Fibroblast of pulmonary artery (primary cell): ENCODE measurements at regions not wholly inside any gene's neighbourhood (a gene's known extent, or its start where the extent isn't known, plus 50 kb on each side); places are given as distances from the start of the nearest gene placed in this dataset.
A peak's percentile ranks its signal among the peaks of the same experiment; 100 is the strongest.

Source experiments
- DNase-seq: peaks from one replicate; pipeline ENCODE4 v3.0.0-alpha.2; 2010; ENCODE audit warnings: low read depth
- H3K4me3 ChIP-seq: replicated peaks from 2 replicates; pipeline ENCODE4 v1.5.1; 2011; ENCODE audit warnings: low read depth, mild to moderate bottlenecking, control low read depth, low read length, moderate library complexity
- TF ChIP-seq, protein P1 (sequence below): IDR thresholded peaks from 2 replicates; pipeline ENCODE4 v1.5.1; 2011; ENCODE audit warnings: mild to moderate bottlenecking, control low read depth, low read length, inconsistent platforms; ENCODE audit errors: missing control alignments

- TF ChIP-seq, protein P1, sequence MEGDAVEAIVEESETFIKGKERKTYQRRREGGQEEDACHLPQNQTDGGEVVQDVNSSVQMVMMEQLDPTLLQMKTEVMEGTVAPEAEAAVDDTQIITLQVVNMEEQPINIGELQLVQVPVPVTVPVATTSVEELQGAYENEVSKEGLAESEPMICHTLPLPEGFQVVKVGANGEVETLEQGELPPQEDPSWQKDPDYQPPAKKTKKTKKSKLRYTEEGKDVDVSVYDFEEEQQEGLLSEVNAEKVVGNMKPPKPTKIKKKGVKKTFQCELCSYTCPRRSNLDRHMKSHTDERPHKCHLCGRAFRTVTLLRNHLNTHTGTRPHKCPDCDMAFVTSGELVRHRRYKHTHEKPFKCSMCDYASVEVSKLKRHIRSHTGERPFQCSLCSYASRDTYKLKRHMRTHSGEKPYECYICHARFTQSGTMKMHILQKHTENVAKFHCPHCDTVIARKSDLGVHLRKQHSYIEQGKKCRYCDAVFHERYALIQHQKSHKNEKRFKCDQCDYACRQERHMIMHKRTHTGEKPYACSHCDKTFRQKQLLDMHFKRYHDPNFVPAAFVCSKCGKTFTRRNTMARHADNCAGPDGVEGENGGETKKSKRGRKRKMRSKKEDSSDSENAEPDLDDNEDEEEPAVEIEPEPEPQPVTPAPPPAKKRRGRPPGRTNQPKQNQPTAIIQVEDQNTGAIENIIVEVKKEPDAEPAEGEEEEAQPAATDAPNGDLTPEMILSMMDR, result no peak
- DNase-seq, result peak; percentile 15
These were observed 213.3 kb downstream of the ANKRD50 start for GRCh38 chr4:124499261-124499660.

GRCh38 chr4:124501576-124501975, 211.0 kb downstream of the ANKRD50 start:
- DNase-seq, result no peak
- H3K4me3 ChIP-seq, result no peak overlapping the region
- TF ChIP-seq, protein P1, result no peak

More at GRCh38 chr4:124499261-124499660, 213.3 kb downstream of the ANKRD50 start:
- no peak overlapping the region for H3K4me3 ChIP-seq

GRCh38 chr4:124504431-124504830, 208.1 kb downstream of the ANKRD50 start:
- no peak for DNase-seq
- no peak overlapping the region for H3K4me3 ChIP-seq
- TF ChIP-seq, protein P1, result no peak

DNA sequence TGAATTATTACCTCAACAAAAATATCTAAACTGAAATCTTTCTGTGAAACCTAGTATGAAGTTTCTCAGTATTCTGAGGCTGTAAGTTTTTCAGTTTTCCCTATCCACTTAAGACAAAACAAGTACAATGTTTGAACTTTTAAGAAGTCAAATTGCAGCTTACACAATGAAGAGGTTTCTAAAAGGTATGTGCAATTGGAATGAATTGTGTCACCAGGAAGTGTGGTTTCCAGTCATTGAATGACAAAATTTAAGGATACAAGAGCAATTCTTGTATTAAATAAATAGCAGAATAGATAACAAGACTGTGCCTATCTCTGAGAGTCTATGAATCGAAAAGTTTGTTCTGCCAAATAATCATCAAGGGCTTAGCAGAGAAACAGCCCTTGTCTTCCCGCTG, 207.3 kb downstream of the ANKRD50 start:
- H3K4me3 ChIP-seq, result no peak overlapping the region
- DNase-seq, result peak; percentile 52
- TF ChIP-seq, protein P1, result no peak

DNA sequence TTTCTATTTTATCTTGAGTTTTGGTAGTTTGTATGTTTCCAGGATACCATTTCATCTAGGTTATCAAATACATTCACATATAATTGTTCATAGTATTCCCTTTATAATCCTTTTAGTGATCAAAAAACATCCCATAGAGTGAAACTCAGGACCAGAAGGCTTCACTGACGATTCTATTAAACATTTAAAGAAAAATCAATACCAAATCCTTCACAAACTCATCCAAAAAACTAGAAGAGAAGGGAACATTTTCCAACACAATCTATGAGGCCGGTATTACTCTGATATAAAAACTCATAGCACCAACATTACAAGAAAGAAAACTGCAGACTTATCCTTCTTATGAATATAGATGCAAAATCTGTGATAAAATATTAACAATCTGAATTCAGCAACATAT, 203.4 kb downstream of the ANKRD50 start:
- no peak for DNase-seq
- TF ChIP-seq, protein P1, result no peak
- no peak overlapping the region for H3K4me3 ChIP-seq

DNA sequence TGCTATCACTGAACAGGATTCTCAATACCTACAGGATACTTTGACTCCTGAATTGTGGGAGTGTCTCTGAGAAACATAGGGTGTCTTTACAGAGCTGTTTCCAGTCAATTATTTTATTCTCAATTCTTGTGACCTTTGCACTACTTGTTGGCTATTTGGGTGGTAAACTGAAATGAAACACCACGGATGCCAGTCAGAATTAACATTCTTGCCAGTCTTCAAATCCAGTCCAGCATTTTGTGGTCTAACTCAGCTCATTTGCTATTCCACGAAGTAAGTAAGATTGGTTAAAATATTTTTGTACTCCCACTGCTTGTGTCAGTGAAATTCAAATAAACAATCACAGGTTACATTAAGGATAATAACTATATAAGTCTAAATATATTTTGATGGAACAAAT, 197.9 kb downstream of the ANKRD50 start:
- H3K4me3 ChIP-seq, result no peak overlapping the region

DNA sequence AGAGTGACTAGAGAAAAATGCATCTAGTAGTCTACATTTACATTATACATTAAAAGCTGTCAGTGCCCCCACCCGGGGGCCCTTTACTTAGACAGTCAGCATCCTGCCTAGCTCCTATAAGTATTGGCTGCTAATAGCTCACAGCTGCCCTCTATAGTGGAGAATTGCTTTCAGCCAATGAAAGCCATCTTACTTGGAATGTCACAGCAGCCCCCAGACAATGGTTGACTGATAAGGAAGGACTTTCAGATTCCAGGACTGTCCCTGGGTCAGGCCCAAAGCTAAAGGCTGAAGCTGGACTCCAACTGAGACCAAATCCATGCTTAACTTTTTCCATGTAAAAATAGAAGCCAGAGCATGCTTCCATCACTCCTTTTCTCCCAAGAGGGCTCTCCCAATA, 196.9 kb downstream of the ANKRD50 start:
- no peak overlapping the region for H3K4me3 ChIP-seq
- TF ChIP-seq, protein P1, result no peak
- DNase-seq, result no peak

More for the DNA sequence above, 197.9 kb downstream of the ANKRD50 start:
- DNase-seq, result no peak
- TF ChIP-seq, protein P1, result no peak
